Erythroblast (primary cell): ENCODE measurements at regions not wholly inside any gene's neighbourhood (a gene's known extent, or its start where the extent isn't known, plus 50 kb on each side); places are given as distances from the start of the nearest gene placed in this dataset.
"Not testable (repeated sequence)": the region's sequence is repeated elsewhere in the genome, so short reads cannot be mapped to it uniquely, and the experiment has no call there.

Experiments
- DNase-seq, 2 experiments: peaks; one replicate each; lab custom pipeline; 2025; lab: John Stamatoyannopoulos, UW
- GATA1 ChIP-seq: IDR thresholded peaks from 2 replicates; pipeline ENCODE4 v1.6.1; 2011; ENCODE audit warnings: low read depth, mild to moderate bottlenecking, control low read depth, low read length, moderate library complexity
- POLR2A ChIP-seq: IDR thresholded peaks from 2 replicates; pipeline ENCODE4 v1.6.1; 2011; ENCODE audit warnings: mild to moderate bottlenecking, low read length

- no peak for TF ChIP-seq POLR2A
- no peak for TF ChIP-seq GATA1
- DNase-seq: no peak
Observed at GRCh38 chr2:144801325-144801724, 281.4 kb upstream of the ZEB2 start.

- TF ChIP-seq POLR2A: no peak
- no peak for TF ChIP-seq GATA1
- DNase-seq: no peak
Observed at GRCh38 chr2:144798989-144799388, 279.1 kb upstream of the ZEB2 start.

GRCh38 chr2:144798034-144798433 lies 278.1 kb upstream of the ZEB2 start:
- TF ChIP-seq POLR2A (no peak), GATA1 (no peak)
- no peak for DNase-seq

- DNase-seq: no peak
Observed at GRCh38 chr2:144796936-144797335, 277.0 kb upstream of the ZEB2 start.

GRCh38 chr2:144796164-144796563 lies 276.2 kb upstream of the ZEB2 start:
- DNase-seq: no peak
- TF ChIP-seq POLR2A (no peak), GATA1 (no peak)

More at GRCh38 chr2:144796936-144797335, 277.0 kb upstream of the ZEB2 start:
- TF ChIP-seq GATA1: no peak
- TF ChIP-seq POLR2A: no peak

- TF ChIP-seq POLR2A: no peak
- no peak for TF ChIP-seq GATA1
Observed at GRCh38 chr2:144785253-144785652, 265.3 kb upstream of the ZEB2 start.

GRCh38 chr2:144780983-144781382 lies 261.1 kb upstream of the ZEB2 start:
- TF ChIP-seq GATA1 (no peak), POLR2A (no peak)
- no peak for DNase-seq

More at GRCh38 chr2:144785253-144785652, 265.3 kb upstream of the ZEB2 start:
- no peak for DNase-seq

- no peak for DNase-seq
- TF ChIP-seq GATA1 (no peak), POLR2A (no peak)
Observed at GRCh38 chr2:144776766-144777165, 256.8 kb upstream of the ZEB2 start.

GRCh38 chr2:144774809-144775208 lies 254.9 kb upstream of the ZEB2 start:
- no peak for TF ChIP-seq POLR2A

GRCh38 chr2:144771348-144771747 lies 251.4 kb upstream of the ZEB2 start:
- TF ChIP-seq GATA1: no peak
- no peak for TF ChIP-seq POLR2A
- DNase-seq: no peak

More at GRCh38 chr2:144774809-144775208, 254.9 kb upstream of the ZEB2 start:
- DNase-seq: no peak

- no peak for DNase-seq
- TF ChIP-seq POLR2A (no peak), GATA1 (no peak)
Observed at GRCh38 chr2:144770616-144771230, 250.8 kb upstream of the ZEB2 start.

- not testable (repeated sequence) for DNase-seq
Observed at GRCh38 chr2:144760939-144761338, 241.0 kb upstream of the ZEB2 start.

GRCh38 chr2:144759746-144760145 lies 239.8 kb upstream of the ZEB2 start:
- no peak for DNase-seq
- TF ChIP-seq GATA1 (no peak), POLR2A (no peak)

- DNase-seq: not testable (repeated sequence)
Observed at GRCh38 chr2:144758196-144758595, 238.3 kb upstream of the ZEB2 start.

GRCh38 chr2:144753416-144753815 lies 233.5 kb upstream of the ZEB2 start:
- DNase-seq: no peak
- TF ChIP-seq POLR2A (no peak), GATA1 (no peak)
